Mucosa of descending colon (tissue), 3 donors: ENCODE measurements at regions not wholly inside any gene's neighbourhood (a gene's known extent, or its start where the extent isn't known, plus 50 kb on each side); places are given as distances from the start of the nearest gene placed in this dataset.

ENCODE experiments used
- ATAC-seq: fragments of 200-7000 bp; cut with Tn5 transposase; one replicate; pipeline ENCODE4 v1.9.1; 2020; ENCODE audit warnings: mild to moderate bottlenecking, moderate library complexity
- DNase-seq, 3 donors: peaks; one replicate each; pipeline ENCODE4 v3.0.0-alpha.2; 2020
- H3K36me3 ChIP-seq: fragments of 200-600 bp; one replicate; pipeline ENCODE4 v1.8.0; 2021; ENCODE audit warnings: low read depth, mild to moderate bottlenecking
- H3K4me1 ChIP-seq: fragments of 200-600 bp; one replicate; pipeline ENCODE4 v1.8.0; 2021; ENCODE audit warnings: low read depth, mild to moderate bottlenecking
- H3K4me3 ChIP-seq: fragments of 200-600 bp; one replicate; pipeline ENCODE4 v1.8.0; 2021; ENCODE audit warnings: mild to moderate bottlenecking
- H3K9me3 ChIP-seq: fragments of 200-600 bp; one replicate; pipeline ENCODE4 v1.8.0; 2021; ENCODE audit warnings: mild to moderate bottlenecking
- intact Hi-C, 2 donors: fragments of 100-400 bp; cut with DNase I in 1 of 2; cut with micrococcal nuclease in 1 of 2; formaldehyde crosslinking; loops; one replicate each; pipeline versions ENCODE4 v1.11.0 to v1.11.1; 2022; cut with DNase I, micrococcal nuclease
- TF ChIP-seq, protein P1 (sequence below): fragments of 200-600 bp; IDR thresholded peaks from one replicate; pipeline ENCODE4 v1.8.0; 2022; ENCODE audit warnings: antibody characterized with exemption, mild to moderate bottlenecking
- donor health status: DM: no; HTN: no; CAD: no; lungs with moderate emphysema.
- donor health status: DM: no; HTN: no; CAD: no.
- donor health status: DM: no; HTN: yes; CAD: no.

DNA sequence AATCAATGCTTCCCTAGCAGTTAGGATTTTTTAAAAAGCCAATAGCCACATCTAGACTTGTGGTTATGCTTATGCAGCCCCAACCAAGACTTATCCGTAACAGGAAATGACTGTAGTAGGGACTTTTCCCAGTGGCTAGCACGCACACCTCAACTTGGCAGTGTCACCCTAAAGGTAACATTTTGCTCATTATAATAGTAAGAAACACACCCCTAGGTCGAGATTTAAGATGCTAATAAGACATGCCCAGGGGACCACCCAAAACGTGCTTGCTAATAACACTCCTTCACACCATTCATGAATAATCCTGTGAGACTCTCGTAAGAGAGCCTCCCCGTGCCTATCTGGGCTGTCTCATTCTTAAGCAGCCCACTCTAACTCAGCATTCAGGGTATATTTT lies 94.3 kb downstream of the XIST start:
- H3K36me3 ChIP-seq, result no peaks in the 10 kb centered on the region
- no peaks in the 10 kb centered on the region for H3K9me3 ChIP-seq
- intact Hi-C loops, result no loop called here
- DNase-seq (no peak), ATAC-seq (no peak)
- H3K4me3 ChIP-seq, result no peak overlapping the region
- TF ChIP-seq, protein P1, sequence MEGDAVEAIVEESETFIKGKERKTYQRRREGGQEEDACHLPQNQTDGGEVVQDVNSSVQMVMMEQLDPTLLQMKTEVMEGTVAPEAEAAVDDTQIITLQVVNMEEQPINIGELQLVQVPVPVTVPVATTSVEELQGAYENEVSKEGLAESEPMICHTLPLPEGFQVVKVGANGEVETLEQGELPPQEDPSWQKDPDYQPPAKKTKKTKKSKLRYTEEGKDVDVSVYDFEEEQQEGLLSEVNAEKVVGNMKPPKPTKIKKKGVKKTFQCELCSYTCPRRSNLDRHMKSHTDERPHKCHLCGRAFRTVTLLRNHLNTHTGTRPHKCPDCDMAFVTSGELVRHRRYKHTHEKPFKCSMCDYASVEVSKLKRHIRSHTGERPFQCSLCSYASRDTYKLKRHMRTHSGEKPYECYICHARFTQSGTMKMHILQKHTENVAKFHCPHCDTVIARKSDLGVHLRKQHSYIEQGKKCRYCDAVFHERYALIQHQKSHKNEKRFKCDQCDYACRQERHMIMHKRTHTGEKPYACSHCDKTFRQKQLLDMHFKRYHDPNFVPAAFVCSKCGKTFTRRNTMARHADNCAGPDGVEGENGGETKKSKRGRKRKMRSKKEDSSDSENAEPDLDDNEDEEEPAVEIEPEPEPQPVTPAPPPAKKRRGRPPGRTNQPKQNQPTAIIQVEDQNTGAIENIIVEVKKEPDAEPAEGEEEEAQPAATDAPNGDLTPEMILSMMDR, result no peak
- H3K4me1 ChIP-seq, result no peaks in the 10 kb centered on the region
